ENCODE measurements at regions not wholly inside any gene's neighbourhood (a gene's known extent, or its start where the extent isn't known, plus 50 kb on each side); places are given as distances from the start of the nearest gene placed in this dataset.
"Not testable (repeated sequence)": the region's sequence is repeated elsewhere in the genome, so short reads cannot be mapped to it uniquely, and the experiment has no call there.

- TF ChIP-seq POLR2AphosphoS5, CTCF (IDR thresholded peaks at IDR 0.05): not testable (repeated sequence)
Measured at GRCh38 chr9:72433616-72434267, 68.7 kb upstream of the ZFAND5 start.

All from transverse colon (tissue), 4 donors.